HG03442 (cell line): ENCODE measurements at regions not wholly inside any gene's neighbourhood (a gene's known extent, or its start where the extent isn't known, plus 50 kb on each side); places are given as distances from the start of the nearest gene placed in this dataset.

Source experiments
- ATAC-seq: cut with Tn5 transposase; IDR thresholded peaks from one replicate; pipeline ENCODE4 v1.9.1; 2021; ENCODE audit warnings: mild to moderate bottlenecking, moderate library complexity; ENCODE audit not compliant: unreplicated experiment

DNA sequence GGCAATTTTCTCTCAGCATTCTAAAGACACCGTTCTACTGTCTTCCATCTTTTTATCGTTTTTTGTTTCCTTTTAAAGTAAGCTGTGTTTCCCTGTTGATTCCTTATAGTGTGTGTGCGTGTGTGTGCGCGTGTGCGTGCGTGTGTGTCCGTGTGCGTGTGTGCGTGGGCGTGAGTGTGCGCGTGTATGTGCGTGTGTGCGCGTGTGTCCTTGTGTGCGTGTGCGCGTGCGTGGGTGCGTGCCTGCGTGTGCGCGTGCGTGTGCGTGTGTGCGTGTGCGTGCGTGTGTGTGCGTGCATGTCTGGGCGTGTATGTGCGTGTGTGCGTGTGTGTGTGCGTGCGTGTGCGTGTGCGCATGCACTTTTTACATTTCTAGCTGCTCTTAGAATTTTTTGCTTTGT, 1033.7 kb downstream of the BRD1 start:
- ATAC-seq, result no peak

DNA sequence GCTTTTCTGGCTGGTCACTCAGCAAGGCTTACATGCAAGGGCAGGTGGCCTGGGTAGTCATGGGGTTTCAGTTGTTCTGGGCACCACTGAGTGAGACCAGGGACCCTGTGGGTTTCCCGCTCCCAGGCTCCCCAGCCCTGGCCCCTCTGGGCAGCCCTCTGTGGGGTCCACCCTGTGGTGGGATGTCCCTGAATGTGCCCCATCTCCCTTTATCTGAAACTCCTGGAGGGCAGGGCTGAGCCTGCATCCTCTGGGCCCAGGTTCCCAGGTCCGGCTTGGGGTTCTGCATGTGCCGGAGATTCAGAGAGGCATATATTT, 1041.0 kb downstream of the BRD1 start:
- ATAC-seq, result no peak

- ATAC-seq, result no peak
Observed at GRCh38 chr22:48785792-48786678, 1041.6 kb downstream of the BRD1 start.

DNA sequence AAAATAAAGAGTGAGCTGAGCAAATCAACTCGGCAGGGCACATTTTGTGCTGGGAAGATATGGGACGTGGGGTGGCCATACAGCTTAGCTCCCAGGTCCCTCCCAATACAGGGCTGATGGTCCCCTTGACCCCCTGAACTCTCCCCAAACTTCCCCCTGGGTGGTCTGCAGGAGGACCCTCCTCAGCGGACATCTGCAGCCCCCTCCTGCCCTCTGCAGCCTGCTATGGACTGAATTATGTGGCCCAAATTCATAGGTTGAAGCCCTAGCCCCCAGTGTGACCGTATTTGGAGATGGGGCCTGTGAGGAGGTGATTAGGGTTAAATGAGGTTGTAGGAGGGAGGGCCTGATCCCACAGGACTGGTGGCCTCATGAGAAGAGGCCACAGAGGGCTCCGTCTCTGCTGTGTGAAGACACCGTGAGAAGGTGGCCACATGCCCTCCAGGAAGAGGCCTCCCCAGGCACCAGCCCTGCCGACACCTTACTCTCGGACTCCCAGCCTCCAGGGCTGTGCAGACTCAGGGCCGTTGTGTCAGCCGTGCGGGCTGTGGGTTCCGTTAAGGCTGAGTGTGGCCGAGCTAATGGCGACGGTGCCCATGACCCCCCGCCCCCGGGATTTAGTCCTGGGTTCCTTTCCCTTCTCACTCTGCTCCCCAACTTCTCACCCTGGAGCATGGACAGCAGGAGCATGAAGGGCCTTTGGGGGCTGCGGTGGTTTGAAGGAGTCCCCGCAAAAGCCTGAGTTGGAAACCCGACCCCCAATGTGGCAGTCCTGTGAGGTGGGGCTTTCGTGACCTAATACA, 1042.8 kb downstream of the BRD1 start:
- ATAC-seq, result no peak

- ATAC-seq, result no peak
Observed at GRCh38 chr22:48783821-48784266, 1043.8 kb downstream of the BRD1 start.

GRCh38 chr22:48782811-48783511, 1044.7 kb downstream of the BRD1 start:
- ATAC-seq, result no peak

DNA sequence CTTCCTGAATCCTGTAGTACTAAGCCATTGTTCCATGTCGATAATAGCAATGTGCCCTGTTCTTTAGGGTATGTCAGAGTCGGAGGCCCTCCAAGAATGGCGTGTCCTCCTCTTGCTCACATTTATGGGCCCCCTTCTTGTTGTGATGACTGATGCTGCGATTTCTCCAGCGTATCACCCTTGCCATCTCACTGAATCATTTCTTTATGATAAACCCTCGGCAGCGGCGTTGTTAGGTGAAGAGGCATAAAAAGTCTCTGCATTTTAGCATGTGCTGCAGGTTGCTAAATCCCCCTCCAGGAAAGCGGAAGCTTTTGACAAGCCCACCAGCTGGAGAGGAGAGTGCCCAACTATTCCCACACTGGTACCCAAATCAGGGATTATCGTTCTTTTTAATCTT, 1045.3 kb downstream of the BRD1 start:
- ATAC-seq, result no peak

- ATAC-seq, result no peak
Observed at GRCh38 chr22:48781868-48782267, 1045.8 kb downstream of the BRD1 start.

DNA sequence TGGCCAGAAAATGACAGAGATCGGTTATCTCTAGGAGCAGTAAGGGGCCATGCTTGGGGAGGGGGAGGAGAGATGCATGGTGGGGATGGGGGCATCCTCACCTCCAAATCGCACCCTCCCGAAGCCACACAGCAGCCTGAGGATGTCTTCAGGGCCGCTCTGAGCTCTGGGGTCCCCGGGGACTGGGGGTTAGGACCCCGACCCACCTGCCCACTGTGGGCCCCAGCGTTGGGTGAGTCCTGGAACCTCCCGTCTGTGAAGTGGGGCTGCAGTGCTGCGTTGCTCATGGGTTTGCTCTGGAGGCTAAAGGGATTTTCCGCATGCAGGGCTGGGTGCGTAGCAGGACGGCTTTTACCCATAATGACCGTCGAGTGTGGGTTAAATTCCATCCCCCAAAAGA, 1046.3 kb downstream of the BRD1 start:
- ATAC-seq, result no peak

- no peak for ATAC-seq
Observed at GRCh38 chr22:48780597-48781277, 1046.9 kb downstream of the BRD1 start.

- ATAC-seq, result no peak
Observed at GRCh38 chr22:48779661-48780596, 1047.7 kb downstream of the BRD1 start.

- no peak for ATAC-seq
Observed at GRCh38 chr22:48779211-48779643, 1048.4 kb downstream of the BRD1 start.

- ATAC-seq, result no peak
Observed at GRCh38 chr22:48778308-48779195, 1049.1 kb downstream of the BRD1 start.

- ATAC-seq, result no peak
Observed at GRCh38 chr22:48772286-48772907, 1055.3 kb downstream of the BRD1 start.

GRCh38 chr22:48765595-48765994, 1062.1 kb downstream of the BRD1 start:
- ATAC-seq, result no peak

DNA sequence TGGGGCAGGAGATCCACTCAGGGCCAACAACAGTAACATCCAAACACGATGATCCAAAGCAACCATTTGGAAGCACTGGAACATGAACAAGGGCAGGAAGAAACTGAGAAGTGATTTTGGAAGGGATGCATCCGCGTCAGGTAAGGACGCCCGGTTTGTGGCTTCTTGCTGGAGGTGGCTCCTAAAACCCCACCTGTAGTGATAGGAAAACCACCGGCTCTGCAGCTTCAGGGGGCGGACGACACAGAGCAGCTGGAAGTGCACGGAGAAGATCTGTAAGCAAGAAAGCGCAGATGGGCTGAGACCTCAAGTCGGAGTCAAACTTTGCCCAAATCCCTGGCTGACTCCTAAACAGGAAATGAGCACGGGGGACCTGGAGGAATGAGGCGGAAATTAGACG, 1066.1 kb downstream of the BRD1 start:
- no peak for ATAC-seq

DNA sequence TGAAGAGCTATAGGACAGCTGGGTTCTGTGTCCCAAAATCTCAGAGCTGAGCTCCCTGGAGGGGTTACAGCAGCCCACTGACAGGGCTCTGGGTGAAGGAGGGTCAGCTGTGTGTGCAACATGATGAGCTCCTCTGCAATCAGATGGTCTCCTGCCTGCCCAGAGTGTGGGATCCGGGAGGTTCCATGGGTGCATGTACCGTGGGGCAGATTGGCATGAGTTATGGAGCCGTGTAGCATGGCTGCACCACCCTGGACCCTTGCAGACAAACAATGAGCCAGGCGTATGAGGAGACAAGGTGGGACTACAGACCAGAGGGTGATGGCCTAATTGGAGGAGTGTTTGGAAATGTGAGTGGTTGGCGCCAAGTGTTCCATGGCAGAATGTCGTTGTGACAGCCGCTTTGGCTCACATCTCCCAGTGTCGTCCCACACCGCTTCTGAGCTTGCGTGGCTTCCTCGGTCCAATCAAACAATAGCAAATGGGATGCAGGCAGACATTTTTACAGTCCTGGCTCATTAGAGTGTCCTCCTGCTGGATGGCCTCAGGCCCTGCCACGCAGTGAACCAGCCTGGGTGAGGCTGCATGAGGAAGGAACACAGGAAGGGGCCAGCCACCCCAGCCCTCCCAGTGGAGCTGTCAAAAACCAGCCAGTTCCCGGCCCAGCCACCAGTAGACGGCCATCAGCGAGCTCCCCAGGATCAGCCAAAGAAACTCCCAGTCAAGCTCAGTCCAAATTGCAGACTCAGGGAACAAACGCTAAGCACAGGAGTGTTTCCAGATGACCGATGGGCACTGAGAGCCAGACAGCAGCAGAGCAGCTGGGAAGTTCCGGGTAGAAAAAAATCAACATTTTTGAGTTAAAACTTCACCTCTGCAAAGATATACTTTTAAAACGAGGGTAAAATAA, 1066.9 kb downstream of the BRD1 start:
- ATAC-seq, result no peak
